Tibial nerve (tissue), 4 donors: ENCODE measurements at regions not wholly inside any gene's neighbourhood (a gene's known extent, or its start where the extent isn't known, plus 50 kb on each side); places are given as distances from the start of the nearest gene placed in this dataset.

Source experiments
- CTCF ChIP-seq, 5 experiments: fragments of 200-600 bp in 3 of 5; fragments of 450-650 bp in 2 of 5; sonication (generic) in 3 of 5; IDR thresholded peaks; one replicate each; pipeline ENCODE4 v1.5.1; 2016 to 2019; ENCODE audit warnings: antibody characterized with exemption in 5 of 5, mild to moderate bottlenecking in 3 of 5, moderate library complexity in 2 of 5
- EP300 ChIP-seq, 2 donors: sonication (generic); formaldehyde crosslinking; IDR thresholded peaks; one replicate each; pipeline ENCODE4 v1.6.1; 2017; ENCODE audit warnings: antibody characterized with exemption in 2 of 2, mild to moderate bottlenecking in 1 of 2
- POLR2A ChIP-seq, 2 donors: fragments of 450-650 bp; IDR thresholded peaks; one replicate each; pipeline ENCODE4 v1.6.1; 2017; ENCODE audit warnings: antibody characterized with exemption in 2 of 2, mild to moderate bottlenecking in 2 of 2, moderate library complexity in 2 of 2

GRCh38 chr9:119802621-119803020, 433.4 kb upstream of the BRINP1 start:
- TF ChIP-seq CTCF (IDR thresholded peaks at IDR 0.05) (no peak), POLR2A (IDR thresholded peaks at IDR 0.05) (no peak), EP300 (IDR thresholded peaks at IDR 0.05) (no peak)
